Kidney epithelial cell (primary cell): ENCODE measurements at regions not wholly inside any gene's neighbourhood (a gene's known extent, or its start where the extent isn't known, plus 50 kb on each side); places are given as distances from the start of the nearest gene placed in this dataset.

Source experiments
- DNase-seq: peaks from one replicate; pipeline ENCODE4 v3.0.0-alpha.2; 2010; ENCODE audit warnings: low read depth
- H3K27me3 ChIP-seq: 2 replicates; pipeline ENCODE4 v1.6.0; 2011; ENCODE audit warnings: low read length; ENCODE audit not compliant: control insufficient read depth, insufficient read depth
- H3K36me3 ChIP-seq: 2 replicates; pipeline ENCODE4 v1.5.1; 2011; ENCODE audit warnings: low read length; ENCODE audit not compliant: control insufficient read depth, insufficient read depth
- H3K4me3 ChIP-seq: 2 replicates; pipeline ENCODE4 v1.5.1; 2011; ENCODE audit warnings: low read depth, mild to moderate bottlenecking, control low read depth, low read length
- CTCF ChIP-seq: IDR thresholded peaks from 2 replicates; pipeline ENCODE4 v1.5.1; 2011; ENCODE audit warnings: mild to moderate bottlenecking, moderate library complexity, low read length, control low read depth, inconsistent platforms; ENCODE audit not compliant: insufficient read depth, poor library complexity, severe bottlenecking

DNA sequence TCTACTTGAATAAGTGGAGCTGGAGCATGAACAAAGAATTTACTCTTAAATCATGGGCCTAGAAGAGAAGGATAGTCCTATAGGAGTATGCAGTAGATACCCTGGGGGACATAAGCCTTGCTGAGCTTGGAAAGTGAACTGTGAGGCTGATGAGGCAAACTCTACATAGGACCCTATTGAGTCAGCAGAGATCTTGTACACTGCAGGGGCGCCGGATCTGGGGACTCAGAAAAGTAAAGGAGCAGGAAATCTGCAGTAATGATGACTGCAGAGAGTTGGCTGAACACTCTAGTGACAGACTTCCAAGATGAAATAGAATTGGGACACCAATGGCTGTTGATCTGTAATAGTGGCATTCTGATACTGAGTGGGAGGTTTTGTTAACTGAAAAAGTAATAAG is 543.7 kb downstream of the XIRP2 start:
- H3K27me3 ChIP-seq: no peaks in the 10 kb centered on the region
- DNase-seq: no peak
- no peak for TF ChIP-seq CTCF
- no peak overlapping the region for H3K4me3 ChIP-seq
- H3K36me3 ChIP-seq: no peaks in the 10 kb centered on the region

DNA sequence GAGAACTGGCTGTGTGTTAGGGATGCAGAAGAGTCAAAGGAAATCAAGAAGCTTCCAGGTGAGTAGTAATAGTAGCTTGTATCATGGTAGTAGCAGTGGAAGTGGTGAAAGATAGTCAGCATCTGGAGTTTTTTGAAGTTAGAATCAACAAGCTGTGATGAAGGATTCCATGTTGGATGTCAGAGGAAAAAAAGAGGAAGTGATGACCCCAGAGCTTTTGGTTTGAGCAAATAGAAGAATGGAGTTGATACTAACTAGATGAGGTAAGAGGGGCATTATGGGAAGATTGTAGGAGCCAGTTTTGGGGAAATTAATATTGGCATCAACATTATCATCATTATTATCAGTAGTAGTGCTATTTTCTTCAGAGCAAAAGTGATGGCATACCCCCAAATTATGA is 542.2 kb downstream of the XIRP2 start:
- Histone ChIP-seq H3K27me3 (no peaks in the 10 kb centered on the region), H3K4me3 (no peak overlapping the region), H3K36me3 (no peaks in the 10 kb centered on the region)
- no peak for DNase-seq
- TF ChIP-seq CTCF: no peak

DNA sequence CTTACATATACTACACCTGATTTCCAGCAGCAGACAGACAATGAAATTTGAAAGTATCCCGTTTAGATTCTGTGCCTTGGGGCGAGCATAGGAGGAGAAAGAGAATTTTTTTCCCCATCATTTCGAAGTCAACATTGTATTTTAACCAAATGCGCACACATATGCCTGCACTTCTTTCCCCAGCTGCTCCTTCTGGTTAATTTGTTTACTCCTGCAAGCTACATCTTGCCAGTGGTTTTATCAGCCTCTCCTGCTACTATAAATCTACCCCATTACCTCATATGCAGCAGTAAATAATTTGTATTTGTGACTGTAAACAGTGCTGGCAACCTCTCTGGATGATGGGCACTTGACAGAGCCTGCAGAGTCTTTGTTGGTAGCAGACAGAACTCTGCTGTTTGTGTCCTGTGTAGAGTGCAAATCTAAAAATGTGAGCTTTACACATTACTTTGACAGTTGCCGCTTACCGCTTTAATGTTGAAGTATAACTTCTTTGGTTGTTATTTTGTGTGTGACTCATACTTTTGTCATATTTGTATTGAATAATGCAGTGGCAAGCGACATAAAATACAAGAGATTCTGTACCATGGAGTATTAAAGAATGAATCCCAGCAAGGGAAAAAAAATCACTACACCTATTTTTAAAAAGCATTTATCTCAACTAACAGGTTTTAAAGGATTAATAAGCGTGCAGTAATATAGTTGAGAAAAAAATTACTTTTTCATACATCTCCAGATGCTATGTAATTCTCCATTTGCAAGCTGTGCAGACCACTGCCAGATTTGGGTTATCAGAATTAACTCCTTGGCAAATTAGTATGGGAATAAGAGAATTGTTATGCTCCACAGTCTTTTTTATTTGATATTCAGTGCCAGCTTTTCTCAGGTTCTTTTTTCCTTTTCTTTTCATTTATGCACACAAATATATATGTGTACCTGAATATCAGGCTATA is 536.8 kb downstream of the XIRP2 start:
- H3K4me3 ChIP-seq: no peak overlapping the region
- no peaks in the 10 kb centered on the region for H3K27me3 ChIP-seq
- no peaks in the 10 kb centered on the region for H3K36me3 ChIP-seq
- DNase-seq: no peak
- no peak for TF ChIP-seq CTCF

DNA sequence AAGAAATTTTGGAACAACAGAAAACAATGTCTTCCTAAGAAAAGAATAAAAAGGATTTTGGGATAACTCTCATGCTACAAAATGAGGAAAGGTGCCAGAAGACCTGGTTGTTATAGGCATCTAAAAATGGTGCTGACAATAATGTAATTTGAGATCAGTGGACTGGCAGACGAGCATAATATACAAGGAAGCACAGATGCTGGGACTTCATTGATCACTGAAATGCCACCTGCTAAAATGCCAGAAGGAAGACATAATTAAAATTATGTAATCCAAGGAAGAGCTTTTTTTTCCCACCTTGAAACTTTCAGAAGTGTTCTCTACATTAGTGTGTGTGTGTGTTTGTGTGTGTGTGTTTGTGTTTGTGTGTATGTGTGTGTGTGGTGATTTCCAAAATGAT is 535.9 kb downstream of the XIRP2 start:
- no peak for TF ChIP-seq CTCF
- Histone ChIP-seq H3K27me3 (no peaks in the 10 kb centered on the region), H3K4me3 (no peak overlapping the region), H3K36me3 (no peaks in the 10 kb centered on the region)
- no peak for DNase-seq

- H3K36me3 ChIP-seq: no peaks in the 10 kb centered on the region
- DNase-seq: no peak
- no peak for TF ChIP-seq CTCF
- H3K27me3 ChIP-seq: no peaks in the 10 kb centered on the region
- H3K4me3 ChIP-seq: no peak overlapping the region
These were observed 535.5 kb downstream of the XIRP2 start for GRCh38 chr2:167423731-167424130.

DNA sequence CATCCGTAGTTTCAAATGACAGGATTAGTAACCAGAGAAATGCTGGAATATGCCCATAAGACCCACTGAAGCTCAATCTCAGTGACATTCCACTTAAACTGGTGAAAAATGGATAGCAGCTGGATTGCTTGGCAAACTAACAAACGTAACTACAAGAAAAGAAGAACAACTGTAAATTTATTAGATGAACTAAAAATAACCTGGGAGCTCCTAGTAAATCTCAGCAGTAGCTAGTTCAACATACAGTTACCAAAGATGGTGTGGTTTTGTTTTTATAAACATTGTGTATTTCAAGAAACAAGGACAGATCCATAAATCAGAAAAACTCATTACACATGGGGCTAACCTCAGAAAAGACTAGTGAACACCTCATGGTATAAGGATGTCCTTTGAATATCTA is 531.9 kb downstream of the XIRP2 start:
- no peak for TF ChIP-seq CTCF
- Histone ChIP-seq H3K36me3 (no peaks in the 10 kb centered on the region), H3K4me3 (no peak overlapping the region), H3K27me3 (no peaks in the 10 kb centered on the region)
- no peak for DNase-seq
